ENCODE measurements at regions not wholly inside any gene's neighbourhood (a gene's known extent, or its start where the extent isn't known, plus 50 kb on each side); places are given as distances from the start of the nearest gene placed in this dataset.

DNA sequence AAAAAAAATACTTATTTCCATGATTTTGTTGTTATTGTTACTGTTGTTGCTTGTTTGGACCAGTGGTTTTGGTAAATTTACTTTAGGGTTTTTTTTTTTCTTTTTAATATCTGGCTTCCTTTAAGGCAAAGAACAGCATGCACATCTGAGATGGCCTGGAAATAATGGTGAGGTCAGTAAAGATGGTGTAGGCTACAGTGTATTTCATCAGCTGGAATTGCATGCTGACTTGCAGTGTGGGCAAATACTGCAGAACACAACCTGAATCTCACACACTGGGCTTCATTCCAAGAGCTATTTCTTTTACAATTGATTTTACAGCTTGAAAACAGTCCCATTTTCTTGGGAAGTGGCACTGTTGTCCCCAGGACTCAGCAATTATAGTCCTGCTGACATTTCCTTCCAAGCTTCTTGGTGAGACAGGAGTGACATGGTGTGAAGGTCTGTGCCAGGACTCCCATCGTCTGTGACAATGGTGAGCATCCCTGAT lies 376.1 kb upstream of the SOX11 start:
- WGBS, 2 experiments (ENCODE audit: low coverage in 1 of 2, low lambda C conversion rate in 2 of 2, missing lambda C conversion rate in 2 of 2) = 5 to 11% methylated on average over 1 of the region's 1 CpG
- no peak overlapping the region for H3K27ac ChIP-seq
- no peak for DNase-seq
- no peak overlapping the region for H3K4me3 ChIP-seq
- no peaks in the 10 kb centered on the region for H3K4me1 ChIP-seq (ENCODE audit: insufficient read depth)
- H2AFZ ChIP-seq = no peak overlapping the region
- H3F3A ChIP-seq (ENCODE audit: insufficient read depth) = no peaks in the 10 kb centered on the region
- in situ Hi-C loops (cut with MboI) = no loop called here
- no peak overlapping the region for H3K9ac ChIP-seq
- no peaks in the 10 kb centered on the region for H4K20me1 ChIP-seq (ENCODE audit: insufficient read depth)
- H3K9me2 ChIP-seq (ENCODE audit: insufficient read depth) = no peaks in the 10 kb centered on the region
- H3K36me3 ChIP-seq (ENCODE audit: low read depth) = no peaks in the 10 kb centered on the region
- TF ChIP-seq EZH2phosphoT487 (IDR thresholded peaks at IDR 0.05; ENCODE audit: insufficient read depth, low read depth) = no peak
- H3K4me2 ChIP-seq (ENCODE audit: unreplicated experiment) = no peak overlapping the region
- H3K27me3 ChIP-seq (replicated peaks; ENCODE audit: insufficient read depth) = no peaks in the 10 kb centered on the region
- no peaks in the 10 kb centered on the region for H3K79me2 ChIP-seq (ENCODE audit: insufficient read depth)
- no peaks in the 10 kb centered on the region for H3K9me3 ChIP-seq (ENCODE audit: low read depth)

DNA sequence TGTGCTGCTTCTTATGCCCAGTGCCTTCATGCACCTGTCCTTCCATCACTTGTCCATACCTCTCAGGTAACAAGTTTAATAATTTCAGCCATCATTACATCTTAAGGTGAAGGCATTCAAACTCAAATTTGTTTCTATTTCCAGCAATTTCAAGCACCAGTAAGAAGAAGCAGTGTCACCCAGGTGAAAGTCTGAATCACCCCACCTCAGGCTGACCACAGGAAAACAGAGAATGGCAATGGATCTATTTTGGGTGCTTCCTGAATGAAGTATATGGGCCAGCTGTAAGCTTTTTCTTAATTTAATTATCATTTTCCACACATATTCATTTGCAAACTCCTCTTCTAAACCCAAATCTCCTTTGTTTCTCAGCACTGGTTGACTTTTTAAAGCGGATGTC lies 372.7 kb upstream of the SOX11 start:
- Histone ChIP-seq H3K27ac (no peak overlapping the region), H3K36me3 (ENCODE audit: low read depth) (no peaks in the 10 kb centered on the region), H2AFZ (no peak overlapping the region), H3F3A (ENCODE audit: insufficient read depth) (no peaks in the 10 kb centered on the region), H3K4me3 (no peak overlapping the region), H3K4me1 (ENCODE audit: insufficient read depth) (no peaks in the 10 kb centered on the region), H3K79me2 (ENCODE audit: insufficient read depth) (no peaks in the 10 kb centered on the region), H4K20me1 (ENCODE audit: insufficient read depth) (no peaks in the 10 kb centered on the region), H3K4me2 (ENCODE audit: unreplicated experiment) (no peak overlapping the region), H3K9me2 (ENCODE audit: insufficient read depth) (no peaks in the 10 kb centered on the region), H3K27me3 (replicated peaks; ENCODE audit: insufficient read depth) (no peaks in the 10 kb centered on the region), H3K9me3 (ENCODE audit: low read depth) (no peaks in the 10 kb centered on the region), H3K9ac (no peak overlapping the region)
- TF ChIP-seq EZH2phosphoT487 (IDR thresholded peaks at IDR 0.05; ENCODE audit: insufficient read depth, low read depth) (no peak), EZH2 (IDR thresholded peaks at IDR 0.05; ENCODE audit: insufficient read depth, poor library complexity, severe bottlenecking) (no peak)
- 12 to 17% methylated on average over 1 of the region's 1 CpG for WGBS, 2 experiments (ENCODE audit: low coverage in 1 of 2, low lambda C conversion rate in 2 of 2, missing lambda C conversion rate in 2 of 2)
- in situ Hi-C loops (cut with MboI) = no loop called here
- DNase-seq = no peak

DNA sequence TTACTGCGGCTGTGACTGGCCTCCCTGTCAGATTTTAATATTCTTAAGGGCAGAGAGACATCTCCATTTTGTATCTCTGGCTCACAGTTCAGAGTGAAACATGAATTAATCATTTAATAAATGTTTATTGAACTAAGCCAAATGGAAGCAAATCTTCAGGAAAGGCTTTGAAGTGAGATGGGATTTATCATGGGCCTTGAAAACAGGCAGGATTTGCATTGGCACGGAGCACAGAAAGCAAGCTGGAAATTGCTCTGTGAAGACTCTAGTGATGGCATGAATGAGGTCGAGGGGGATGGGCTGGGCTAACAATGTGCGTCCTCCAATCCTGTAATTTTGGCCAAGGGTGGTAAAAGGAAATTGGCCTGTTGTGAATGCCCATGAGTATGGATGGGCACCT lies 369.8 kb upstream of the SOX11 start:
- H4K20me1 ChIP-seq (ENCODE audit: insufficient read depth) = no peaks in the 10 kb centered on the region
- H2AFZ ChIP-seq = no peak overlapping the region
- no peaks in the 10 kb centered on the region for H3K9me2 ChIP-seq (ENCODE audit: insufficient read depth)
- in situ Hi-C loops (cut with MboI) = no loop called here
- H3K79me2 ChIP-seq (ENCODE audit: insufficient read depth) = no peaks in the 10 kb centered on the region
- no peak overlapping the region for H3K4me3 ChIP-seq
- H3K27me3 ChIP-seq (replicated peaks; ENCODE audit: insufficient read depth) = no peaks in the 10 kb centered on the region
- no peak overlapping the region for H3K4me2 ChIP-seq (ENCODE audit: unreplicated experiment)
- TF ChIP-seq EZH2 (IDR thresholded peaks at IDR 0.05; ENCODE audit: insufficient read depth, poor library complexity, severe bottlenecking) (no peak), EZH2phosphoT487 (IDR thresholded peaks at IDR 0.05; ENCODE audit: insufficient read depth, low read depth) (no peak)
- no peak overlapping the region for H3K9ac ChIP-seq
- H3K9me3 ChIP-seq (ENCODE audit: low read depth) = no peaks in the 10 kb centered on the region
- no peaks in the 10 kb centered on the region for H3F3A ChIP-seq (ENCODE audit: insufficient read depth)
- WGBS, 2 experiments (ENCODE audit: low coverage in 1 of 2, low lambda C conversion rate in 2 of 2, missing lambda C conversion rate in 2 of 2) = 20 to 25% methylated on average over 4 of the region's 4 CpGs
- no peak for DNase-seq
- H3K36me3 ChIP-seq (ENCODE audit: low read depth) = no peaks in the 10 kb centered on the region
- no peaks in the 10 kb centered on the region for H3K4me1 ChIP-seq (ENCODE audit: insufficient read depth)
- no peak overlapping the region for H3K27ac ChIP-seq

- Histone ChIP-seq H3K4me2 (ENCODE audit: unreplicated experiment) (no peak overlapping the region), H3K4me3 (no peak overlapping the region), H3F3A (ENCODE audit: insufficient read depth) (no peaks in the 10 kb centered on the region), H3K9me2 (ENCODE audit: insufficient read depth) (no peaks in the 10 kb centered on the region), H2AFZ (no peak overlapping the region), H3K27me3 (replicated peaks; ENCODE audit: insufficient read depth) (no peaks in the 10 kb centered on the region), H4K20me1 (ENCODE audit: insufficient read depth) (no peaks in the 10 kb centered on the region), H3K4me1 (ENCODE audit: insufficient read depth) (no peaks in the 10 kb centered on the region), H3K27ac (no peak overlapping the region), H3K9ac (no peak overlapping the region), H3K36me3 (ENCODE audit: low read depth) (no peaks in the 10 kb centered on the region), H3K79me2 (ENCODE audit: insufficient read depth) (no peaks in the 10 kb centered on the region), H3K9me3 (ENCODE audit: low read depth) (no peaks in the 10 kb centered on the region)
- no peak for DNase-seq
- TF ChIP-seq EZH2phosphoT487 (IDR thresholded peaks at IDR 0.05; ENCODE audit: insufficient read depth, low read depth) (no peak), EZH2 (IDR thresholded peaks at IDR 0.05; ENCODE audit: insufficient read depth, poor library complexity, severe bottlenecking) (no peak)
- in situ Hi-C loops (cut with MboI) = no loop called here
- 63 to 72% methylated on average over 23 of the region's 23 CpGs for WGBS, 2 experiments (ENCODE audit: low coverage in 1 of 2, low lambda C conversion rate in 2 of 2, missing lambda C conversion rate in 2 of 2)
Observed at GRCh38 chr2:5325523-5325922, 366.7 kb upstream of the SOX11 start.

GRCh38 chr2:5328826-5329225 lies 363.4 kb upstream of the SOX11 start:
- H4K20me1 ChIP-seq (ENCODE audit: insufficient read depth) = no peaks in the 10 kb centered on the region
- no peaks in the 10 kb centered on the region for H3K36me3 ChIP-seq (ENCODE audit: low read depth)
- no peaks in the 10 kb centered on the region for H3K27me3 ChIP-seq (replicated peaks; ENCODE audit: insufficient read depth)
- no peaks in the 10 kb centered on the region for H3K4me1 ChIP-seq (ENCODE audit: insufficient read depth)
- H3K9me3 ChIP-seq (ENCODE audit: low read depth) = no peaks in the 10 kb centered on the region
- H3K9ac ChIP-seq = no peak overlapping the region
- H3F3A ChIP-seq (ENCODE audit: insufficient read depth) = no peaks in the 10 kb centered on the region
- H3K27ac ChIP-seq = no peak overlapping the region
- TF ChIP-seq EZH2 (IDR thresholded peaks at IDR 0.05; ENCODE audit: insufficient read depth, poor library complexity, severe bottlenecking) (no peak), EZH2phosphoT487 (IDR thresholded peaks at IDR 0.05; ENCODE audit: insufficient read depth, low read depth) (no peak)
- no peak overlapping the region for H3K4me3 ChIP-seq
- H2AFZ ChIP-seq = no peak overlapping the region
- 5 to 13% methylated on average over 5 of the region's 5 CpGs for WGBS, 2 experiments (ENCODE audit: low coverage in 1 of 2, low lambda C conversion rate in 2 of 2, missing lambda C conversion rate in 2 of 2)
- no peak for DNase-seq
- in situ Hi-C loops (cut with MboI) = no loop called here
- no peaks in the 10 kb centered on the region for H3K79me2 ChIP-seq (ENCODE audit: insufficient read depth)
- H3K9me2 ChIP-seq (ENCODE audit: insufficient read depth) = no peaks in the 10 kb centered on the region
- no peak overlapping the region for H3K4me2 ChIP-seq (ENCODE audit: unreplicated experiment)

Measured in GM23248 (cell line).